Muscle of leg (tissue), 3 donors: ENCODE measurements at regions not wholly inside any gene's neighbourhood (a gene's known extent, or its start where the extent isn't known, plus 50 kb on each side); places are given as distances from the start of the nearest gene placed in this dataset.
A peak's percentile ranks its signal among the peaks of the same experiment; 100 is the strongest.
"Not testable (repeated sequence)": the region's sequence is repeated elsewhere in the genome, so short reads cannot be mapped to it uniquely, and the experiment has no call there.

Experiments
- DNase-seq: peaks from one replicate; pipeline ENCODE4 v3.0.0; 2013
- H3K27ac ChIP-seq: one replicate; pipeline ENCODE4 v1.5.1; 2013; ENCODE audit warnings: mild to moderate bottlenecking, low read length, control low read depth
- H3K27me3 ChIP-seq: one replicate; pipeline ENCODE4 v1.6.1; 2013; ENCODE audit warnings: low read length; ENCODE audit not compliant: control insufficient read depth, insufficient read depth
- H3K36me3 ChIP-seq: one replicate; pipeline ENCODE4 v1.6.1; 2013; ENCODE audit warnings: low read length; ENCODE audit not compliant: control insufficient read depth, insufficient read depth
- H3K4me1 ChIP-seq: one replicate; pipeline ENCODE4 v1.6.1; 2013; ENCODE audit warnings: low read length; ENCODE audit not compliant: control insufficient read depth, insufficient read depth
- H3K4me3 ChIP-seq: one replicate; pipeline ENCODE4 v1.5.1; 2013; ENCODE audit warnings: low read length, control low read depth
- H3K9me3 ChIP-seq: replicated peaks from 2 replicates; pipeline ENCODE4 v1.6.1; 2013; ENCODE audit warnings: low read depth, low read length; ENCODE audit not compliant: control insufficient read depth
- WGBS: methylation state at CpG from one replicate; pipeline ENCODE4 v1.1.5; 2013; ENCODE audit warnings: missing lambda C conversion rate; ENCODE audit not compliant: insufficient coverage; 5-methylcytosine and 5-hydroxymethylcytosine counted together

- WGBS = no CpG with 5 or more reads among the region's 3 CpGs
Observed at GRCh38 chr5:51802551-51803184, 419.4 kb downstream of the ISL1 start.

GRCh38 chr5:51806677-51807076 lies 423.4 kb downstream of the ISL1 start:
- no peaks in the 10 kb centered on the region for H3K27me3 ChIP-seq
- no peaks in the 10 kb centered on the region for H3K36me3 ChIP-seq
- H3K4me3 ChIP-seq = no peak overlapping the region
- no peak for DNase-seq
- 25% methylated on average over 1 of the region's 2 CpGs for WGBS
- H3K27ac ChIP-seq = no peak overlapping the region
- H3K4me1 ChIP-seq = no peaks in the 10 kb centered on the region
- H3K9me3 ChIP-seq = no peaks in the 10 kb centered on the region

More at GRCh38 chr5:51802551-51803184, 419.4 kb downstream of the ISL1 start:
- Histone ChIP-seq H3K9me3 (no peaks in the 10 kb centered on the region), H3K4me3 (no peak overlapping the region), H3K27me3 (no peaks in the 10 kb centered on the region), H3K27ac (no peak overlapping the region), H3K4me1 (no peaks in the 10 kb centered on the region), H3K36me3 (no peaks in the 10 kb centered on the region)
- DNase-seq = no peak

GRCh38 chr5:51810592-51810991 lies 427.3 kb downstream of the ISL1 start:
- Histone ChIP-seq H3K4me3 (no peak overlapping the region), H3K4me1 (no peaks in the 10 kb centered on the region), H3K27ac (no peak overlapping the region), H3K36me3 (no peaks in the 10 kb centered on the region), H3K9me3 (no peaks in the 10 kb centered on the region), H3K27me3 (no peaks in the 10 kb centered on the region)
- DNase-seq = no peak
- WGBS = no CpG with 5 or more reads among the region's 3 CpGs

GRCh38 chr5:51811883-51812471 lies 428.7 kb downstream of the ISL1 start:
- Histone ChIP-seq H3K4me1 (no peaks in the 10 kb centered on the region), H3K27me3 (no peaks in the 10 kb centered on the region), H3K9me3 (no peaks in the 10 kb centered on the region), H3K27ac (no peak overlapping the region), H3K36me3 (no peaks in the 10 kb centered on the region), H3K4me3 (no peak overlapping the region)
- WGBS = no CpG with 5 or more reads among the region's 4 CpGs
- no peak for DNase-seq

GRCh38 chr5:51814817-51815216 lies 431.6 kb downstream of the ISL1 start:
- not testable (repeated sequence) for H3K4me3 ChIP-seq, H3K36me3 ChIP-seq, H3K4me1 ChIP-seq, H3K27me3 ChIP-seq, H3K27ac ChIP-seq, DNase-seq, H3K9me3 ChIP-seq
- no CpG with 5 or more reads among the region's 3 CpGs for WGBS

- no peaks in the 10 kb centered on the region for H3K36me3 ChIP-seq
Observed at GRCh38 chr5:51816427-51816826, 433.2 kb downstream of the ISL1 start.

GRCh38 chr5:51821697-51822096 lies 438.4 kb downstream of the ISL1 start:
- Histone ChIP-seq H3K27me3 (no peaks in the 10 kb centered on the region), H3K9me3 (no peaks in the 10 kb centered on the region), H3K4me1 (no peaks in the 10 kb centered on the region), H3K27ac (no peak overlapping the region), H3K4me3 (no peak overlapping the region), H3K36me3 (no peaks in the 10 kb centered on the region)
- no peak for DNase-seq
- no CpG with 5 or more reads among the region's 3 CpGs for WGBS

More at GRCh38 chr5:51816427-51816826, 433.2 kb downstream of the ISL1 start:
- no peaks in the 10 kb centered on the region for H3K27me3 ChIP-seq
- 40% methylated on average over 2 of the region's 2 CpGs for WGBS
- no peak for DNase-seq
- no peak overlapping the region for H3K27ac ChIP-seq
- H3K9me3 ChIP-seq = no peaks in the 10 kb centered on the region
- H3K4me3 ChIP-seq = no peak overlapping the region
- no peaks in the 10 kb centered on the region for H3K4me1 ChIP-seq

- no peak overlapping the region for H3K27ac ChIP-seq
- WGBS = 80% methylated on average over 1 of the region's 2 CpGs
- H3K27me3 ChIP-seq = no peaks in the 10 kb centered on the region
Observed at GRCh38 chr5:51829230-51829629, 446.0 kb downstream of the ISL1 start.

GRCh38 chr5:51829691-51830090 lies 446.4 kb downstream of the ISL1 start:
- no peaks in the 10 kb centered on the region for H3K9me3 ChIP-seq
- no peaks in the 10 kb centered on the region for H3K4me1 ChIP-seq
- no peak overlapping the region for H3K27ac ChIP-seq
- peak; percentile 30 for DNase-seq
- no peak overlapping the region for H3K4me3 ChIP-seq
- no peaks in the 10 kb centered on the region for H3K36me3 ChIP-seq
- no peaks in the 10 kb centered on the region for H3K27me3 ChIP-seq

More at GRCh38 chr5:51829230-51829629, 446.0 kb downstream of the ISL1 start:
- Histone ChIP-seq H3K4me3 (no peak overlapping the region), H3K36me3 (no peaks in the 10 kb centered on the region), H3K4me1 (no peaks in the 10 kb centered on the region), H3K9me3 (no peaks in the 10 kb centered on the region)
- DNase-seq = no peak

- no peaks in the 10 kb centered on the region for H3K36me3 ChIP-seq
Observed at GRCh38 chr5:51832934-51833470, 449.8 kb downstream of the ISL1 start.

More at GRCh38 chr5:51832934-51833470, 449.8 kb downstream of the ISL1 start:
- Histone ChIP-seq H3K4me3 (no peak overlapping the region), H3K4me1 (no peaks in the 10 kb centered on the region), H3K9me3 (no peaks in the 10 kb centered on the region), H3K27ac (no peak overlapping the region), H3K27me3 (no peaks in the 10 kb centered on the region)
- WGBS = no CpG with 5 or more reads among the region's 5 CpGs
- DNase-seq = no peak
